ENCODE measurements at regions not wholly inside any gene's neighbourhood (a gene's known extent, or its start where the extent isn't known, plus 50 kb on each side); places are given as distances from the start of the nearest gene placed in this dataset.
"Not testable (repeated sequence)": the region's sequence is repeated elsewhere in the genome, so short reads cannot be mapped to it uniquely, and the experiment has no call there.

GRCh38 chr6:121595646-121596045, 160.2 kb downstream of the GJA1 start:
- TF ChIP-seq POLR2A (IDR thresholded peaks at IDR 0.05), result no peak
- no peak for TF ChIP-seq CTCF (IDR thresholded peaks at IDR 0.05)
- no peak for TF ChIP-seq POLR2AphosphoS5 (IDR thresholded peaks at IDR 0.05)
- TF ChIP-seq EP300 (IDR thresholded peaks at IDR 0.05; ENCODE audit: low read depth), result no peak
- H3K27me3 ChIP-seq, result no peaks in the 10 kb centered on the region
- DNase-seq, result no peak
- 57% methylated on average over 1 of the region's 1 CpG for WGBS, 2 donors (ENCODE audit: low coverage in 1 of 2)
- no peak overlapping the region for H3K4me3 ChIP-seq
- H3K4me1 ChIP-seq, result peaks cover 0 to 6% (median 2%) of the 10 kb centered on the region in 4 donors
- no peaks in the 10 kb centered on the region for H3K36me3 ChIP-seq
- H3K9me3 ChIP-seq, result no peaks in the 10 kb centered on the region
- H3K27ac ChIP-seq, result no peak overlapping the region
- intact Hi-C loops (cut with DNase I; ENCODE audit: low total_unique reads), result no loop called here
- in situ Hi-C loops (cut with MboI; ENCODE audit: low pct_ligation_motif_present in 1 of 4, low pct_unique_long_range_greater_than_20kb in 1 of 4, low sequenced_read_pairs in 3 of 4), result no loop called here

DNA sequence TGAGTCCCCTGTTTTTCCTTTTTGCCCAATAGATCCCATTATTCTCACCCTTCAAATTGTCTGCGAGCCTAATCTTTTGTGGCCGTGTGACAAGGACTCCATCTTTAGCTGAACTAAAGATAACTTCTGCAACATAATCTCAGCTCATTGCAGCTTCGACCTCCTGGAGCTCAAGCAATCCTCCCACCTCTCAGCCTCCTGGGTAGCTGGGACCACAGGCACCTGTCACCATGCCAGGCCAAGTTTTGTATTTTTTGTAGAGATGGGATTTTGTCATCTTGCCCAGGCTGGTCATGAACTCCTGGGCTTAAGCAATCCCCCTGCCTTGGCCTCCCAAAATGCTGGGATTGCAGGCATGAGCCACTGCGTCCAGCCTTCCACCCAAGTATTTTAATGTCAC, 161.0 kb downstream of the GJA1 start:
- TF ChIP-seq EP300 (IDR thresholded peaks at IDR 0.05; ENCODE audit: low read depth), result no peak
- no peak for TF ChIP-seq POLR2A (IDR thresholded peaks at IDR 0.05)
- no peak for TF ChIP-seq POLR2AphosphoS5 (IDR thresholded peaks at IDR 0.05)
- TF ChIP-seq CTCF (IDR thresholded peaks at IDR 0.05), result no peak
- WGBS, 2 donors (ENCODE audit: low coverage in 1 of 2), result 80 to 83% methylated on average over 1 to 4 of the region's 4 CpGs
- Histone ChIP-seq H3K36me3 (no peaks in the 10 kb centered on the region), H3K27me3 (no peaks in the 10 kb centered on the region), H3K9me3 (no peaks in the 10 kb centered on the region), H3K27ac (no peak overlapping the region), H3K4me1 (peaks cover 0 to 6% (median 2%) of the 10 kb centered on the region in 4 donors), H3K4me3 (no peak overlapping the region)
- in situ Hi-C loops (cut with MboI; ENCODE audit: low pct_ligation_motif_present in 1 of 4, low pct_unique_long_range_greater_than_20kb in 1 of 4, low sequenced_read_pairs in 3 of 4), result no loop called here
- intact Hi-C loops (cut with DNase I; ENCODE audit: low total_unique reads), result no loop called here
- no peak for DNase-seq

DNA sequence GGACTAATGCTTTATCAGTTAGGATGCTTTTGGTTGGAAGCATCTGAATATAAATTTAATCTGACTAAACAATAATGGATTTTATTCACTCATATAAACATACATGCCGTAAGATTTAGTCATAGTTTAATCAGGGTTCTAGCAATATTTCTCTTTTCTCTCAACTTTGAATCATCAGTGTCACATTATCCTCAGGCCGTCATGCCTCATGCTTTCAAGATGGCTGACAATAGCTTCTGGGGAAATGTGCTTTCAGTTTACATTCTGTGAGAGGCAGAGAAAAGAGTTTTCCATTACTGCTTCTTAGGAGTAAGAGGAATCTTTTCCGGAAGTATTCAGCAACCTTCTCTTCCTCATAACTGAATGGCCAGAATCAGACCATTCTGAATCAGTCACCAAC, 162.2 kb downstream of the GJA1 start:
- Histone ChIP-seq H3K36me3 (no peaks in the 10 kb centered on the region), H3K27me3 (no peaks in the 10 kb centered on the region), H3K27ac (no peak overlapping the region), H3K4me3 (no peak overlapping the region), H3K9me3 (no peaks in the 10 kb centered on the region), H3K4me1 (peaks cover 0 to 6% (median 2%) of the 10 kb centered on the region in 4 donors)
- TF ChIP-seq EP300 (IDR thresholded peaks at IDR 0.05; ENCODE audit: low read depth) (no peak), POLR2AphosphoS5 (IDR thresholded peaks at IDR 0.05) (no peak), POLR2A (IDR thresholded peaks at IDR 0.05) (no peak), CTCF (IDR thresholded peaks at IDR 0.05) (no peak)
- in situ Hi-C loops (cut with MboI; ENCODE audit: low pct_ligation_motif_present in 1 of 4, low pct_unique_long_range_greater_than_20kb in 1 of 4, low sequenced_read_pairs in 3 of 4), result no loop called here
- DNase-seq, result no peak
- 75 to 77% methylated on average over 3 of the region's 3 CpGs for WGBS, 2 donors (ENCODE audit: low coverage in 1 of 2)
- intact Hi-C loops (cut with DNase I; ENCODE audit: low total_unique reads), result no loop called here

- in situ Hi-C loops (cut with MboI; ENCODE audit: low pct_ligation_motif_present in 1 of 4, low pct_unique_long_range_greater_than_20kb in 1 of 4, low sequenced_read_pairs in 3 of 4); intact Hi-C loops (cut with DNase I; ENCODE audit: low total_unique reads): not testable (repeated sequence)
- 72 to 81% methylated on average over 6 of the region's 6 CpGs for WGBS, 2 donors (ENCODE audit: low coverage in 1 of 2)
These were observed 163.9 kb downstream of the GJA1 start for GRCh38 chr6:121599331-121599730.

DNA sequence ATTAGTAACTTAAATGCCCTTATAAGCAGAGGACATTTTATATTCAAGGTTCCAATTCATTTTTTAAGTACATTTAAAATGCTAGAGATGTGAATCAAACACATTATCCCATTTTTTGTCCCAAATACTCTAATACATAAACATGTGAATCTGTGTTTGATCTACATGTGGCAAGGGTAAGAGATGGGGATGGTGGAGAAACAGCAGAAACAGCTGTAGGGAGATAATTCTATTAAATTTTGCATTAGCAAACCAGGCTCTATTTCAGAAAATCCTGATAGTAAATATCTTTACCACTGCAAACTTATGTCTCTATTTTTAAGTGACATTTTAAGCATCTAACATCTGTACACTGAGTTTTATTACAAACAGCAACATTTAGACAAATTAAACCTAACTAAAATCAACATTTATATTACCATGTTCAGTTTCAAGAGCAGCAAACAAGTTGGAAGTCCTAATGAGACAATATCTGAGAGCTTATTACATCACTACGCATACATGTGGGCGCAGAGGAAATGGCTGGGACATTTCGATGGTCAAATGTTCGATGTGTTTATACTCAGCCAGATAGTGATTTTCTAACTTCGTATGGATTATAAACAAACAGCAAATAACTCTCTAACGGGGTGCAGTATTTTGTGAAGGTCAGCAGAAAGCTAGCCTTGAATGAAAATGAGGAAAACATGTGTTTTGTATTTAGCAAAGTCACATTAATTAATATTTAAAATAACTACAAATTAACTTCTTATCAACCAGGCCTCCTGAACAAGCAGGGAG, 165.1 kb downstream of the GJA1 start:
- in situ Hi-C loops (cut with MboI; ENCODE audit: low pct_ligation_motif_present in 1 of 4, low pct_unique_long_range_greater_than_20kb in 1 of 4, low sequenced_read_pairs in 3 of 4), result no loop called here
- 73 to 74% methylated on average over 6 of the region's 6 CpGs for WGBS, 2 donors (ENCODE audit: low coverage in 1 of 2)
- no peak overlapping the region for H3K27ac ChIP-seq

More at GRCh38 chr6:121599331-121599730, 163.9 kb downstream of the GJA1 start:
- H3K36me3 ChIP-seq, H3K9me3 ChIP-seq, H3K27me3 ChIP-seq, DNase-seq, H3K4me3 ChIP-seq, H3K27ac ChIP-seq, H3K4me1 ChIP-seq: not testable (repeated sequence)

More for the DNA sequence above, 165.1 kb downstream of the GJA1 start:
- DNase-seq, result no peak
- Histone ChIP-seq H3K4me3 (no peak overlapping the region), H3K4me1 (no peaks in the 10 kb centered on the region), H3K36me3 (no peaks in the 10 kb centered on the region), H3K9me3 (no peaks in the 10 kb centered on the region), H3K27me3 (no peaks in the 10 kb centered on the region)
- no peak for TF ChIP-seq EP300 (IDR thresholded peaks at IDR 0.05; ENCODE audit: low read depth)
- TF ChIP-seq POLR2AphosphoS5 (IDR thresholded peaks at IDR 0.05), result no peak
- TF ChIP-seq POLR2A (IDR thresholded peaks at IDR 0.05), result no peak
- TF ChIP-seq CTCF (IDR thresholded peaks at IDR 0.05), result no peak
- intact Hi-C loops (cut with DNase I; ENCODE audit: low total_unique reads), result no loop called here

All from transverse colon (tissue), 4 donors.